K562 (cell line): ENCODE measurements at regions not wholly inside any gene's neighbourhood (a gene's known extent, or its start where the extent isn't known, plus 50 kb on each side); places are given as distances from the start of the nearest gene placed in this dataset.

Experiments
- ATAC-seq: fragments of 200-7000 bp; cut with Tn5 transposase; 3 replicates; pipeline ENCODE4 v1.9.1; 2020; ENCODE audit warnings: moderate library complexity
- BruUV-seq: library from RNA; stranded (reverse); fragments of 400-500 nt; replicated peaks from 2 replicates; lab custom pipeline; 2021; lab: Mats Ljungman, UMichigan
- CTCF ChIA-PET: fragments of 300-600 bp; formaldehyde crosslinking; extraction: SDS; loops from one replicate; lab custom pipeline; 2021; ENCODE audit warnings: low intra/inter-chr PET ratio; lab: Yijun Ruan, JAX
- POLR2A ChIA-PET: fragments of 300-600, 350-650 bp; sonication (Branson Sonifier 250); formaldehyde crosslinking; extraction: SDS; loops from one replicate; lab custom pipeline; 2021; ENCODE audit warnings: antibody characterized with exemption, inconsistent platforms; lab: Yijun Ruan, JAX
- DNase-seq, 4 experiments: peaks; one replicate each; pipeline versions ENCODE4 v3.0.0 to v3.0.0-alpha.2; 2011 to 2018; ENCODE audit warnings: low spot score in 3 of 4, mixed read lengths in 3 of 4; ENCODE audit errors: extremely low read depth in 1 of 4
- FAIRE-seq: peaks from 2 replicates; lab custom pipeline; 2011; peaks lifted over from hg19 to GRCh38; lab: Jason Lieb, UNC
- H2AFZ ChIP-seq: 2 replicates; pipeline ENCODE4 v1.6.0; 2011; ENCODE audit warnings: low read depth, low read length, control low read depth, inconsistent platforms
- H3K27ac ChIP-seq: fragments of 200-600 bp; 3 replicates; pipeline ENCODE4 v1.8.0; 2011; ENCODE audit warnings: low read depth, mild to moderate bottlenecking, control low read depth, inconsistent platforms, low read length, moderate library complexity, mixed read lengths; ENCODE audit errors: extremely low read depth
- H3K27me3 ChIP-seq, 2 experiments: fragments of 300-600 bp in 1 of 2; 2 replicates in 1 of 2; 3 replicates in 1 of 2; pipeline versions ENCODE4 v1.6.0 to v1.8.0; 2011; ENCODE audit warnings: inconsistent platforms in 2 of 2, low read length in 2 of 2, mild to moderate bottlenecking in 1 of 2, mixed read lengths in 1 of 2, moderate library complexity in 1 of 2; ENCODE audit not compliant: control insufficient read depth in 2 of 2, insufficient read depth in 2 of 2
- H3K36me3 ChIP-seq: fragments of 300-600 bp; 3 replicates; pipeline ENCODE4 v1.8.0; 2011; ENCODE audit warnings: mild to moderate bottlenecking, low read length, inconsistent platforms; ENCODE audit not compliant: control insufficient read depth, insufficient read depth
- H3K4me1 ChIP-seq, 2 experiments: fragments of 200-600 bp in 1 of 2; replicated peaks in 1 of 2; 2 replicates in 1 of 2; 3 replicates in 1 of 2; pipeline versions ENCODE4 v1.5.1 to v1.8.0; 2011; ENCODE audit warnings: inconsistent platforms in 2 of 2, low read length in 2 of 2, mild to moderate bottlenecking in 1 of 2, mixed read lengths in 1 of 2, moderate library complexity in 1 of 2; ENCODE audit not compliant: control insufficient read depth in 2 of 2, insufficient read depth in 2 of 2
- H3K4me2 ChIP-seq: 2 replicates; pipeline ENCODE4 v1.6.1; 2011; ENCODE audit warnings: low read length, control low read depth, inconsistent platforms, mixed read lengths; ENCODE audit not compliant: insufficient read depth
- H3K4me3 ChIP-seq: fragments of 200-600 bp; sonication (generic), shearing (Covaris generic); 2 replicates; pipeline ENCODE4 v1.5.1; 2016; ENCODE audit warnings: control low read depth, inconsistent platforms
- H3K79me2 ChIP-seq: fragments of 200-600 bp; 3 replicates; pipeline ENCODE4 v1.8.0; 2011; ENCODE audit warnings: low read length, inconsistent platforms; ENCODE audit not compliant: control insufficient read depth, insufficient read depth
- H3K9ac ChIP-seq, 2 experiments: 2 replicates each; pipeline versions ENCODE4 v1.6.0 to v1.6.1; 2011; ENCODE audit warnings: low read depth in 2 of 2, low read length in 2 of 2, control low read depth in 1 of 2, inconsistent platforms in 1 of 2, mild to moderate bottlenecking in 1 of 2, mixed read lengths in 1 of 2; ENCODE audit not compliant: insufficient read depth in 1 of 2
- H3K9me1 ChIP-seq: one replicate; pipeline ENCODE4 v1.6.0; 2011; ENCODE audit warnings: inconsistent platforms, mild to moderate bottlenecking, low read length, moderate library complexity; ENCODE audit not compliant: control insufficient read depth, insufficient read depth
- H3K9me3 ChIP-seq: replicated peaks from 2 replicates; pipeline ENCODE4 v1.5.1; 2011; ENCODE audit warnings: low read depth, low read length, inconsistent platforms; ENCODE audit not compliant: control insufficient read depth, insufficient read depth
- H4K20me1 ChIP-seq: replicated peaks from 2 replicates; pipeline ENCODE4 v1.6.1; 2011; ENCODE audit warnings: low read length, inconsistent platforms, mixed read lengths; ENCODE audit not compliant: control insufficient read depth, insufficient read depth
- ARHGAP35 ChIP-seq: fragments of 450-650 bp; IDR thresholded peaks from 2 replicates; pipeline ENCODE4 v1.6.1; 2018; ENCODE audit not compliant: partially characterized antibody
- EHMT2 ChIP-seq: fragments of 450-650 bp; IDR thresholded peaks from 2 replicates; pipeline ENCODE4 v1.6.1; 2018; ENCODE audit warnings: antibody characterized with exemption
- GTF2E2 ChIP-seq: fragments of 200-800 bp; sonication (Bioruptor generic); IDR thresholded peaks from 2 replicates; pipeline ENCODE4 v1.6.1; 2016; ENCODE audit warnings: missing genetic modification characterization, missing compliant biosample characterization
- NFXL1 ChIP-seq: fragments of 450-650 bp; formaldehyde crosslinking; IDR thresholded peaks from 2 replicates; pipeline ENCODE4 v1.4.0; 2021; ENCODE audit warnings: mild to moderate bottlenecking
- RBM15 ChIP-seq: fragments of 200-400 bp; formaldehyde crosslinking; IDR thresholded peaks from 2 replicates; pipeline ENCODE4 v1.6.1; 2018; ENCODE audit warnings: mild to moderate bottlenecking, low read length, moderate library complexity; ENCODE audit not compliant: insufficient read depth
- TEAD2 ChIP-seq: fragments of 450-650 bp; IDR thresholded peaks from 2 replicates; pipeline ENCODE4 v1.6.1; 2016; ENCODE audit warnings: missing genetic modification characterization, control low read depth, missing compliant biosample characterization
- ZNF143 ChIP-seq: sonication (generic); formaldehyde crosslinking; IDR thresholded peaks from 2 replicates; pipeline ENCODE4 v1.9.0; 2022; ENCODE audit warnings: mild to moderate bottlenecking, missing genetic modification reagents
- ZNF23 ChIP-seq: fragments of 250-450 bp; sonication (Bioruptor Pico); IDR thresholded peaks from 2 replicates; pipeline ENCODE4 v1.4.0; 2020; ENCODE audit warnings: mild to moderate bottlenecking
- ZNF316 ChIP-seq: fragments of 450-650 bp; IDR thresholded peaks from 2 replicates; pipeline ENCODE4 v1.6.1; 2016
- WGBS: fragments of 100-300 bp; shearing (Covaris generic); methylation state at CpG from one replicate; pipeline ENCODE4 v1.1.6; 2016; ENCODE audit warnings: low coverage, mixed read lengths; ENCODE audit not compliant: insufficient coverage; ENCODE audit errors: missing lambda C conversion rate; 5-methylcytosine and 5-hydroxymethylcytosine counted together
- in situ Hi-C: fragments of 300-500 bp; cut with MboI; formaldehyde crosslinking; loops from 4 replicates; pipeline ENCODE4 v1.15.0; 2018; ENCODE audit warnings: inconsistent platforms, mixed read lengths
- intact Hi-C: fragments of 100-400 bp; cut with micrococcal nuclease; formaldehyde crosslinking; loops from 2 replicates; pipeline ENCODE4 v1.14.2; 2022
- TF ChIP-seq, protein P1 (sequence below): fragments of 250-450 bp; sonication (Bioruptor Pico); IDR thresholded peaks from 2 replicates; pipeline ENCODE4 v1.5.0; 2020; ENCODE audit warnings: mild to moderate bottlenecking
- TF ChIP-seq, protein P2 (sequence below): fragments of 450-650 bp; IDR thresholded peaks from 2 replicates; pipeline ENCODE4 v1.6.1; 2017; ENCODE audit warnings: antibody characterized with exemption
- TF ChIP-seq, protein P3 (sequence below), 3 experiments: fragments of 200-800 bp in 1 of 3; sonication (Bioruptor generic) in 1 of 3; sonication (generic) in 1 of 3; formaldehyde crosslinking in 1 of 3; IDR thresholded peaks; 2 replicates each; pipeline versions ENCODE4 v1.6.1 to v1.8.0; 2016 to 2022; ENCODE audit warnings: mild to moderate bottlenecking in 2 of 3, missing compliant biosample characterization in 2 of 3, missing genetic modification characterization in 2 of 3, missing genetic modification reagents in 1 of 3
- TF ChIP-seq, protein P4 (sequence below): sonication (generic); formaldehyde crosslinking; IDR thresholded peaks from 2 replicates; pipeline ENCODE4 v1.8.1; 2023; ENCODE audit warnings: mild to moderate bottlenecking, missing genetic modification reagents

DNA sequence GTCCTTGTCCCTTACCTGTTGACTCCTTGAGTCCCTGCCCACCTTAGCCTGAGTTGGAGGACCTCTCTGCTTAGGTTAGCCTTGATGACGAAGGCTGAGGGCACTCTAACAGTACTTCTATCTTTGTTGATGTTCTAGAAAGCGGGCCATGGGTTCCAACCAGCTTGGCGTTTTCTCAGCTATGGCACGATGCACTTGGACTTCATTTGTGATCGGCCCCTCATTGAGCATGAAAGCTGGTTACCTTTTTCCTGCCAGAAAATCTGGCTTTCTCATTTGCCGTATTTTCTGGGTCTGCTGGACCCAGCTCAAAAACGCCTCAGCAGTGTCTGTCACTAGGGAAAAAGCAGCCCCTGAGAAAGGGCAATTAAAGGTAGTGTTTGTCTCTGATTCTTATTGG is 290.8 kb downstream of the EMP1 start:
- Histone ChIP-seq H4K20me1 (no peaks in the 10 kb centered on the region), H3K27ac (no peak overlapping the region), H3K4me2 (no peak overlapping the region), H3K9me1 (no peaks in the 10 kb centered on the region), H3K27me3 (no peaks in the 10 kb centered on the region), H3K9ac (no peak overlapping the region), H2AFZ (no peak overlapping the region), H3K36me3 (no peaks in the 10 kb centered on the region), H3K9me3 (no peaks in the 10 kb centered on the region), H3K4me3 (no peak overlapping the region), H3K4me1 (no peaks in the 10 kb centered on the region), H3K79me2 (no peaks in the 10 kb centered on the region)
- no peak for DNase-seq
- no peak for FAIRE-seq
- WGBS = 0% methylated on average over 7 of the region's 7 CpGs
- TF ChIP-seq ZNF143 (CRISPR knock-in tag) = no peak
- no peak for TF ChIP-seq EHMT2
- TF ChIP-seq, protein P1, sequence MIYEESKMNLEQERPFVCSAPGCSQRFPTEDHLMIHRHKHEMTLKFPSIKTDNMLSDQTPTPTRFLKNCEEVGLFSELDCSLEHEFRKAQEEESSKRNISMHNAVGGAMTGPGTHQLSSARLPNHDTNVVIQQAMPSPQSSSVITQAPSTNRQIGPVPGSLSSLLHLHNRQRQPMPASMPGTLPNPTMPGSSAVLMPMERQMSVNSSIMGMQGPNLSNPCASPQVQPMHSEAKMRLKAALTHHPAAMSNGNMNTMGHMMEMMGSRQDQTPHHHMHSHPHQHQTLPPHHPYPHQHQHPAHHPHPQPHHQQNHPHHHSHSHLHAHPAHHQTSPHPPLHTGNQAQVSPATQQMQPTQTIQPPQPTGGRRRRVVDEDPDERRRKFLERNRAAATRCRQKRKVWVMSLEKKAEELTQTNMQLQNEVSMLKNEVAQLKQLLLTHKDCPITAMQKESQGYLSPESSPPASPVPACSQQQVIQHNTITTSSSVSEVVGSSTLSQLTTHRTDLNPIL (CRISPR knock-in tag) = no peak
- no peak for TF ChIP-seq ZNF23 (CRISPR knock-in tag)
- no peak for TF ChIP-seq GTF2E2 (tag)
- TF ChIP-seq, protein P2, sequence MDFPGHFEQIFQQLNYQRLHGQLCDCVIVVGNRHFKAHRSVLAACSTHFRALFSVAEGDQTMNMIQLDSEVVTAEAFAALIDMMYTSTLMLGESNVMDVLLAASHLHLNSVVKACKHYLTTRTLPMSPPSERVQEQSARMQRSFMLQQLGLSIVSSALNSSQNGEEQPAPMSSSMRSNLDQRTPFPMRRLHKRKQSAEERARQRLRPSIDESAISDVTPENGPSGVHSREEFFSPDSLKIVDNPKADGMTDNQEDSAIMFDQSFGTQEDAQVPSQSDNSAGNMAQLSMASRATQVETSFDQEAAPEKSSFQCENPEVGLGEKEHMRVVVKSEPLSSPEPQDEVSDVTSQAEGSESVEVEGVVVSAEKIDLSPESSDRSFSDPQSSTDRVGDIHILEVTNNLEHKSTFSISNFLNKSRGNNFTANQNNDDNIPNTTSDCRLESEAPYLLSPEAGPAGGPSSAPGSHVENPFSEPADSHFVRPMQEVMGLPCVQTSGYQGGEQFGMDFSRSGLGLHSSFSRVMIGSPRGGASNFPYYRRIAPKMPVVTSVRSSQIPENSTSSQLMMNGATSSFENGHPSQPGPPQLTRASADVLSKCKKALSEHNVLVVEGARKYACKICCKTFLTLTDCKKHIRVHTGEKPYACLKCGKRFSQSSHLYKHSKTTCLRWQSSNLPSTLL = no peak
- TF ChIP-seq, protein P3, sequence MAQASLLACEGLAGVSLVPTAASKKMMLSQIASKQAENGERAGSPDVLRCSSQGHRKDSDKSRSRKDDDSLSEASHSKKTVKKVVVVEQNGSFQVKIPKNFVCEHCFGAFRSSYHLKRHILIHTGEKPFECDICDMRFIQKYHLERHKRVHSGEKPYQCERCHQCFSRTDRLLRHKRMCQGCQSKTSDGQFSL (CRISPR knock-in tag; IDR thresholded peaks at IDR 0.05) = no peak
- TF ChIP-seq, protein P3 (tag; IDR thresholded peaks at IDR 0.05) = no peak
- TF ChIP-seq ARHGAP35 = no peak
- TF ChIP-seq TEAD2 (tag) = no peak
- TF ChIP-seq NFXL1 = no peak
- TF ChIP-seq, protein P4, sequence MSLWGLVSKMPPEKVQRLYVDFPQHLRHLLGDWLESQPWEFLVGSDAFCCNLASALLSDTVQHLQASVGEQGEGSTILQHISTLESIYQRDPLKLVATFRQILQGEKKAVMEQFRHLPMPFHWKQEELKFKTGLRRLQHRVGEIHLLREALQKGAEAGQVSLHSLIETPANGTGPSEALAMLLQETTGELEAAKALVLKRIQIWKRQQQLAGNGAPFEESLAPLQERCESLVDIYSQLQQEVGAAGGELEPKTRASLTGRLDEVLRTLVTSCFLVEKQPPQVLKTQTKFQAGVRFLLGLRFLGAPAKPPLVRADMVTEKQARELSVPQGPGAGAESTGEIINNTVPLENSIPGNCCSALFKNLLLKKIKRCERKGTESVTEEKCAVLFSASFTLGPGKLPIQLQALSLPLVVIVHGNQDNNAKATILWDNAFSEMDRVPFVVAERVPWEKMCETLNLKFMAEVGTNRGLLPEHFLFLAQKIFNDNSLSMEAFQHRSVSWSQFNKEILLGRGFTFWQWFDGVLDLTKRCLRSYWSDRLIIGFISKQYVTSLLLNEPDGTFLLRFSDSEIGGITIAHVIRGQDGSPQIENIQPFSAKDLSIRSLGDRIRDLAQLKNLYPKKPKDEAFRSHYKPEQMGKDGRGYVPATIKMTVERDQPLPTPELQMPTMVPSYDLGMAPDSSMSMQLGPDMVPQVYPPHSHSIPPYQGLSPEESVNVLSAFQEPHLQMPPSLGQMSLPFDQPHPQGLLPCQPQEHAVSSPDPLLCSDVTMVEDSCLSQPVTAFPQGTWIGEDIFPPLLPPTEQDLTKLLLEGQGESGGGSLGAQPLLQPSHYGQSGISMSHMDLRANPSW (CRISPR knock-in tag) = no peak
- no peak for TF ChIP-seq RBM15
- TF ChIP-seq ZNF316 = no peak
- intact Hi-C loops = no loop called here
- POLR2A ChIA-PET = no interaction called here
- BruUV-seq = no TSS peak
- CTCF ChIA-PET = no interaction called here
- no peak for ATAC-seq
- in situ Hi-C loops = no loop called here
